Head of caudate nucleus (tissue), 42 donors: ENCODE measurements at regions not wholly inside any gene's neighbourhood (a gene's known extent, or its start where the extent isn't known, plus 50 kb on each side); places are given as distances from the start of the nearest gene placed in this dataset.

Source experiments
- DNase-seq, 42 donors: peaks; one replicate each; pipeline versions ENCODE4 v3.0.0 to v3.0.0-alpha.2; 2020 to 2021; ENCODE audit warnings: mixed read lengths in 7 of 42
- intact Hi-C: fragments of 100-400 bp; cut with DNase I; formaldehyde crosslinking; loops from one replicate; pipeline ENCODE4 v1.15.0; 2022

DNA sequence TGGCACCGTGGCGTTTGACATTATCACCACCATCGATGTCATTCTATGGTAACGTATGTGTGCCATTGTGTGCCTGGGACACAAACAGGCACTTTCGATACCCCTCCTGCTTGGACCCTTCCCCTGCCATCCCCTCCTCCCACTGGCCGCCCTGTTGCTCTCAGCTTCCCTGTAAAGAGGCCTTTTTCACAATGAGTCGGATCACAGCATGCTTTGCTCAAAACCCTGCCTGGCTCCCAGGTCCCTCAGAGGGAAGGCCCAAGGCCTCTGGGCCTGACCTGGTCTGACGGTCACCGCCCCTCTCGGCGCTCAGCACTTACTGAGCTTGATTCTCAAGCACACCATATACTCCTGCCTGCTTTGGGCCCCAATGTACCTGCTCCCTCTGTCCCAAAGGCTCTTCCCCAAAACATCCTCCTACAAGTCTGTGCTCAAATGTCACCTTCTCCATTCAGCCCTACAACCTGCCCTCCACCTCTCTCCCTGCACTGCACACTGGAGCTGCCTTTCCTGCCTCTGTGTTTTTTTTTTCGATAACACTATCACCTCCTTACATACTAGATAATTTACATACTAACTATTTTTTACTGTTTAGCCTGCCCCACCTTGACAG is 303.8 kb downstream of the SOX9 start:
- DNase-seq: no peak
- intact Hi-C loops: no loop called here

DNA sequence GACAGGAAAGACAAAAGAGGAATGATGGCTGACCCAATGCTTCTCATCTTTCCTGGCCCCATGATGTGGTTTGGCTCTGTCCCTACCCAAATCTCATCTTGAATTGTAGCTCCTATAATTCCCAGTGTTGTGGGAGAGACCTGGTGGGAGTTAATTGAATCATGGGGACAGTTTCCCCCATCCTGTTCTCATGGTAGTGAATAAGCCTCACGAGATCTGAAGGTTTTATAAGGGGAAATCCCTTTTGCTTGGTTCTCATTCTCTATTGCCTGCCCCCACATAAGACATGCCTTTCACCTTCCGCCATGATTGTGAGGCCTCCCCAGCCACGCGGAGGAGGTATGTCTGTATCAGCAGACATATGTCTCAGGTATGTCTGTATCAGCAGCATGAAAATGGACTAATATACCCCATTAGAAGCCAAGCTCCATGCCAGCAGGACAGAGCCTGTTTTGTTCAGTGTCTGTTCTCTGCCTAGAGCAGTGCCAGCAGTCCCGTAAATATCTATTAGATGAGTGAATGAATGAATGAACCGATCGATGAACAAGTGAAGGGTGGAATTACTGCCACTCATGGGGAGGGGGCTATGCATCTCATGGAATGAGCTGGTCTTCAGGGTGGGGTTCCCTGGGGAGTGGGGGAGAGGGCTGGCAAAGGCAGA is 304.4 kb downstream of the SOX9 start:
- intact Hi-C loops: no loop called here
- no peak for DNase-seq

DNA sequence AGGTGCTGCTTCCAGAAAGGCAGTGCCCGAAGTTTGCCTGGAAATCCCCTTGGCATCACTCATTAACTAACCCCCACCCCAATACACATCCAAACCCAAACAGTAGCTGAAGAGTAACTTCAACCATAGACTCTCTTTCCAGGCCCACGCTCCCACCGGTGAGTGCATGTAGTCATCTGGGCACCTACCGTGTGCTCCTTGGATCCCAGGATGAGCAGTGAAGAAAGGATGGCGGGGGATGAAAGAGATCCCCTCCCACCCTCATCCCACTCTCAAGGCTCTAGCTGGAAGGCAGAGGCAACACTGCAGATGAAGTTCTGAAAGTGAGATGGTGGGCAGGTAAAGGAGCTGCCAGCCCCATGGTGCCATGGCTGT is 305.0 kb downstream of the SOX9 start:
- no peak for DNase-seq
- intact Hi-C loops: no loop called here

DNA sequence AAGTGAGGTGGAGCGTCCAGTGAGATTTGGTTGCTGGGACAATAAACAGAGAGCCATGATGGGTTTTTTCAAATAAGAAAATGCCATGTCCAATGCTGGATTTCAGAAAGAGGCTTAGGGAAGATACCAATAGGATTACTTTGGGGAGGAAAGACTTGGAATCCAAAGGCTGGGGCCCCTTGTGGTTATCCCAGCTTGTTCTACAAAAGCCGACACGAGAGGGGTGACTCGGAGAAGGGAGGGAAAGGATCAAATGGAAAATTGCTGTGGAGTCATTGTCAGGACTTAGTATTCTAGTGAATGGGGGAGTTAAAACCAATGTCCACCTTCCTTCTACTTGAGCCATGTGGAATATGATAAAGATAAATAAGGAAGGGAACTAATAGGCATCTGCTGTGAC is 305.5 kb downstream of the SOX9 start:
- DNase-seq: no peak
- intact Hi-C loops: no loop called here

DNA sequence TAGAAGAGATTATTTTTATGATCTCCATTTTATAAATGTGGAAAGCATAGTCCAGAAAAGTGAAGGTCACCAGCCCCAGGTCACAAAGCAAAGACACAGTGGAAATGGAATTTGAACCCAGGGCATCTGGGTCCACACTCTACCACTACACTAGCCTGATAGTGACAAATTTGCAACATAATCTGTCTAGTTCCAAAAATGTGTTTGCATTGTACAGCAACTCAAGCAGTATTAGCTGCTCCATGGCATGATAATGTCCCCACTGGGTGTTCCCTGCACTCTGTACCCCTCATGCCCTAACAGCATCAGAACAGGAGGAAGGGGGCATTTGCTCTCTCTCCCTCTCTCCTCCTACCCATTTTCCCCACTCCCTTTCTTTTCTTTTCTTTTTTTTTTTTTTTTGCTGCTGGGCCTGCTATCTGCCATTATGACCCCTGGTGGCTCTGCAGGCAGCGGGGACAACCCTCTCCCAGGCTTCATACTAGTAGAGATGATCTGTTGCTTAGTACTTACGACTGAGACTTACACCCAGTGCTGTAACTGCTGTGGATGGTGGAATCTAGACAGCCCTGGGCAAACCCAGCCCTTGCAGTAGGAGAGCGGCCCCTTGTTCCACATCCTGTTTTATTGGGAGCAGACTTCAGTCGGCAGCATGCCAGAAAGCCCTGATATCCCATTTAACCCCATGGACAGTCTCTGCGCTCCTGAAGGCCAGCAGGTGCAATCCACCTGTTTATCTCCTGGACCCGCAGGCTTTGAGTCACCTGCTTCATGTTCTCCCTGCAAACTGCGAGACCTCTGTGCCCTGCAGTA is 306.3 kb downstream of the SOX9 start:
- intact Hi-C loops: no loop called here
- no peak for DNase-seq

DNA sequence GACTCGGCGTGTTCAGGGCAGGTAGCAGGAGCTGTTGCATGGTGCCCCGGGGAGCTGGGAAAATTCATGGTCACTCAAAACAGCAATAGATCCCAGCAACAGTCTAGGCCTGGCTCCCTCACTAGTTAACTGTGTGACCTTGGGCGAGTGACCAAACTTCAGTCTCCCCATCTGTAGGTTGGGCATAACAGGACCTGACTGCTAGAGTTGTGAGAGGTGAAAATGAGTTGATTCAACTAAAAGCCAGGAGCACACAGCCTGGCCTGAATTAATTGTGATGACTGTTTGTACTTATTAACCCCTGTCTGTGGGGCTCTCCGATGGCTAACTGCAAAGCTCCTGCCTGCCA is 306.9 kb downstream of the SOX9 start:
- no peak for DNase-seq
- intact Hi-C loops: no loop called here

- DNase-seq: no peak
- intact Hi-C loops: no loop called here
These were observed 308.3 kb downstream of the SOX9 start for GRCh38 chr17:72429066-72429638.

GRCh38 chr17:72430611-72431432 is 310.0 kb downstream of the SOX9 start:
- DNase-seq: no peak
- intact Hi-C loops: no loop called here

GRCh38 chr17:72432143-72432621 is 311.4 kb downstream of the SOX9 start:
- DNase-seq: no peak

DNA sequence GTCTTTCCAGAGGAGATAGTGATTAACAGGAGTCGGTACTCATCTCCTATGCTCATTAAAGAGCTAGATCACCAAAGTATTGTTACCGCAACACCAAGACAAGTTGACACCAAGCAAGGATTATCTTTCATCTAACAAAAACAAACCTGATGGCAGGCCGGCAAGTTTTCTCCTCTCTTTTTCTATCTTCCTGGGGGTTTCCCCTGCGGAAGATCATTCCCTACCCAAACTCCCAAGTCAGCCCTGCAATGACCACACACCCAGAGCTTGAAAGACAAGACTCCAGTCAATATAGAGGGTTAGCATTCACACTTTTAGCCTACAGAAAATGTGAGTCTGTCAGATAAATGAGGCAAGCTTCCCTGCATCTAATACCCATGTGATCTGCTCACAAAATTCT is 312.1 kb downstream of the SOX9 start:
- no peak for DNase-seq
- intact Hi-C loops: no loop called here

More at GRCh38 chr17:72432143-72432621, 311.4 kb downstream of the SOX9 start:
- intact Hi-C loops: no loop called here

DNA sequence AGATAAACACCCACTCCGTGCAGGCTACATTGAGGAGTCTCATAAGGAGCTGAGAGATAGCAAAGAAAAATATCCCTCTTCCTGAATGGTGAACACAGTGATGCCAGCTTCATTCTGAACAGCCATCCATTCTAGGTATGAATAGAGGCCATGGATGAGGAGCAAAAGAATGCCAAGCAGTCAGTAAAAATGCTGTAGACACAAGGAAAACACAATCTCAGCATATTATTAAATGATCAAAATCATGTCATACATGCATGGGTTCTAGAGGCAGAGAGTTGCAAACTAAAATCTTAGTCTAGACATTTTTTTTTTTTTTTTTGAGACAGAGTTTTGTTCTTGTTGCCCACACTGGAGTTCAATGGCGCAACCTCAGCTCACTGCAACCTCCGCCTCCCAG is 313.0 kb downstream of the SOX9 start:
- DNase-seq: no peak
- intact Hi-C loops: no loop called here

GRCh38 chr17:72434581-72434980 is 313.8 kb downstream of the SOX9 start:
- no peak for DNase-seq
- intact Hi-C loops: no loop called here

- intact Hi-C loops: no loop called here
- no peak for DNase-seq
These were observed 314.3 kb downstream of the SOX9 start for GRCh38 chr17:72434991-72435618.

- intact Hi-C loops: no loop called here
- DNase-seq: no peak
These were observed 318.0 kb downstream of the SOX9 start for GRCh38 chr17:72438783-72439182.

GRCh38 chr17:72439893-72440502 is 319.2 kb downstream of the SOX9 start:
- DNase-seq: no peak

DNA sequence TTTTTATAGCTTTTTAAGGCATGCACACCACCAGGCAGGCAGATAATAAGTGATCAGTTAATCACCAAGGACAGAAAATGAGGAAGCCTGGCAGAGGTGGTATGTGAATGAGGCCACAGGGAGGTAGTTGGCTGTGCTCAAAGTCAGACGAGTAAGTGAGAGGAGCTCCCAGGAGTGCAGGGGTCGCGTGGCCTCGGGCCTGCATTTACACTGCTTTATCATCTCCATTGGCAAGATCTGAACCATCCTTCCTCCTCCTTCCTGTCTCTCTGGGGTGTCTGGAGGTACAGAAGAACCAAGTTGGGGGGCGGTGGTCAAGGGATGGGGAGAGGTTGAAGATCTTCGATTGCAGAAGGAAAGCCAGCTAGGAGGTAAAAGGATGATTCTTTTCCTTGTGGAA is 320.1 kb downstream of the SOX9 start:
- intact Hi-C loops: no loop called here
- DNase-seq: no peak

More at GRCh38 chr17:72439893-72440502, 319.2 kb downstream of the SOX9 start:
- intact Hi-C loops: no loop called here

GRCh38 chr17:72441909-72442308 is 321.1 kb downstream of the SOX9 start:
- intact Hi-C loops: no loop called here
- DNase-seq: no peak

- intact Hi-C loops: no loop called here
- no peak for DNase-seq
These were observed 323.8 kb downstream of the SOX9 start for GRCh38 chr17:72444517-72445054.
